ENCODE measurements at regions not wholly inside any gene's neighbourhood (a gene's known extent, or its start where the extent isn't known, plus 50 kb on each side); places are given as distances from the start of the nearest gene placed in this dataset.
"Not testable (repeated sequence)": the region's sequence is repeated elsewhere in the genome, so short reads cannot be mapped to it uniquely, and the experiment has no call there.

DNA sequence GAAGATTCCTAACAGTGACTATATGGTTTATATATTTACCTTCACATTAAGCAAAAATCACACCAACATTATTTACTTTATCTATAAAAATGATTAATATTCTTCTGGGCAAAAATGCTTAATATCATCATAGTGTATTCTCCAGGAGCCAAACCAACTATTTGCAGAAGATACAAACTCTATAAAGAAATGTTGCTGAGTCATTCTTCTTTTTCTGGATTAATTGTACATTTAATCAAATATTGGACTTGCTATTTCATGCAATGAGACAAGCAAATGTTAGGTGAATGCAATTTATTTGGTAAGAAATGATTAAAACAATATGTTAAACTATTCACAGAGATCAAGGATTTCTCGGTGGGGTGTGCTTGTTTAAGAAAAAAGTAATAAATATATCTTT, 1075.8 kb downstream of the PCDH9 start:
- Histone ChIP-seq H3K4ac (ENCODE audit: low read depth, low read length) (no peak overlapping the region), H3K27me3 (ENCODE audit: insufficient read depth, low read length, poor library complexity) (no peaks in the 10 kb centered on the region), H3K4me2 (ENCODE audit: low read length) (no peak overlapping the region), H3K18ac (ENCODE audit: low read length) (no peak overlapping the region), H4K5ac (ENCODE audit: low read length) (no peak overlapping the region), H3K79me1 (ENCODE audit: low read length) (no peaks in the 10 kb centered on the region), H2AK5ac (ENCODE audit: low read length) (no peak overlapping the region), H4K8ac (ENCODE audit: low read depth, low read length) (no peak overlapping the region), H2BK15ac (replicated peaks; ENCODE audit: low read depth) (no peak overlapping the region), H3K36me3 (ENCODE audit: control insufficient read depth, insufficient read depth, low read length) (no peaks in the 10 kb centered on the region), H3K56ac (ENCODE audit: low read length) (no peak overlapping the region), H3K4me1 (ENCODE audit: control insufficient read depth, low read depth, low read length) (no peaks in the 10 kb centered on the region), H2BK120ac (ENCODE audit: low read depth, low read length) (no peak overlapping the region), H3K79me2 (ENCODE audit: control insufficient read depth, insufficient read depth, low read length) (no peaks in the 10 kb centered on the region), H3K9ac (ENCODE audit: low read length) (no peak overlapping the region), H2BK5ac (ENCODE audit: low read length) (no peak overlapping the region), H3K4me3 (ENCODE audit: low read length) (no peak overlapping the region), H3K23ac (ENCODE audit: low read length) (no peak overlapping the region), H3K27ac (ENCODE audit: low read depth, low read length) (no peak overlapping the region)
- WGBS (ENCODE audit: extremely low coverage, insufficient coverage, low lambda C conversion rate) = no CpG with 5 or more reads among the region's 1 CpG
- DNase-seq = no peak

DNA sequence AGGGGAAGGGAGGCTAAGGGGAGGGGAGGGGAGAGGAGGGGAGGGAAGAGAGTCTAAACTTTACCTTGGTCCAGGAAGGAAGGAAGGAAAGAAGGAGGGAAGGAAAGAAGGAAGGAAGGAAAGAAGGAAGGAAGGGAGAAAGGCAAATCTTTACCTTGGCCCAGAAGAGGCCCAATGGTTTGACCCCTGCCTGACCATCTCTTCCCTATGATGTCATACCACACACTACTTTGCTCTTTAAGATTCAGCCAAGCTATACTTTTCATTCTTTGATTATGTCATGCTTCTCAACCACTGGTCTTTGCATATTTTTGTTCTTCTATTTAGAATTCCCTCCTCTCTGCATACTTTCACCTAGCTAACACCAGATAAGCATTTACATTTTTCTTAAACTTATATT, 1077.5 kb downstream of the PCDH9 start:
- Histone ChIP-seq H3K36me3 (ENCODE audit: control insufficient read depth, insufficient read depth, low read length) (no peaks in the 10 kb centered on the region), H4K8ac (ENCODE audit: low read depth, low read length) (no peak overlapping the region), H3K4me3 (ENCODE audit: low read length) (no peak overlapping the region), H3K27me3 (ENCODE audit: insufficient read depth, low read length, poor library complexity) (no peaks in the 10 kb centered on the region), H3K23ac (ENCODE audit: low read length) (no peak overlapping the region), H3K4me2 (ENCODE audit: low read length) (no peak overlapping the region), H3K79me1 (ENCODE audit: low read length) (no peaks in the 10 kb centered on the region), H2BK120ac (ENCODE audit: low read depth, low read length) (no peak overlapping the region), H3K9ac (ENCODE audit: low read length) (no peak overlapping the region), H2BK15ac (replicated peaks; ENCODE audit: low read depth) (no peak overlapping the region), H3K18ac (ENCODE audit: low read length) (no peak overlapping the region), H4K5ac (ENCODE audit: low read length) (no peak overlapping the region), H3K79me2 (ENCODE audit: control insufficient read depth, insufficient read depth, low read length) (no peaks in the 10 kb centered on the region), H3K56ac (ENCODE audit: low read length) (no peak overlapping the region), H3K4me1 (ENCODE audit: control insufficient read depth, low read depth, low read length) (no peaks in the 10 kb centered on the region), H3K4ac (ENCODE audit: low read depth, low read length) (no peak overlapping the region), H3K27ac (ENCODE audit: low read depth, low read length) (no peak overlapping the region), H2BK5ac (ENCODE audit: low read length) (no peak overlapping the region), H2AK5ac (ENCODE audit: low read length) (no peak overlapping the region)
- DNase-seq = no peak

DNA sequence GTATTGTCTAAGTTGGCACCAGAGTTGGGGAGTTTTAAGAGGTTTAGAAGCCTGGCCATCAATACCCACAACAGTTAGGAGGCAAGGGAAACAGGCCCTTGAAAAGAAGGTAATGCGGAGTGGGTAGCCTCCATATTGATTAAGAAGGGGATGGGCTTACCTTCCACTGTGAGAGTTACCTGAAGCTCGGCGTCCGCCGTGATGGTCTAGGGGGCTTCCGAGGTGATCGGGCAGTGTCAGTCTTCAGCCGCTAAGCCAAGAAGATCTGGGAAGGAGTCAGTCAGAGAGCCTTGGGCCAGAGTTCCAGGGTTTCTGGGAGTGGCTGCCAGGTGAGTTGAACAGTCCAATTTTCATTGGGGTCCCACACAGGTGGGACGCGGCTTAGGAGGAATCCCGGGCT, 1085.8 kb downstream of the PCDH9 start:
- H3K56ac ChIP-seq (ENCODE audit: low read length); H2BK5ac ChIP-seq (ENCODE audit: low read length); H4K8ac ChIP-seq (ENCODE audit: low read depth, low read length); H3K4me1 ChIP-seq (ENCODE audit: control insufficient read depth, low read depth, low read length); H2BK120ac ChIP-seq (ENCODE audit: low read depth, low read length); H2AK5ac ChIP-seq (ENCODE audit: low read length); H3K9ac ChIP-seq (ENCODE audit: low read length); H3K4ac ChIP-seq (ENCODE audit: low read depth, low read length); H3K27me3 ChIP-seq (ENCODE audit: insufficient read depth, low read length, poor library complexity); H3K79me2 ChIP-seq (ENCODE audit: control insufficient read depth, insufficient read depth, low read length); H2BK15ac ChIP-seq (replicated peaks; ENCODE audit: low read depth); H3K4me2 ChIP-seq (ENCODE audit: low read length); H3K18ac ChIP-seq (ENCODE audit: low read length); H3K4me3 ChIP-seq (ENCODE audit: low read length); H4K5ac ChIP-seq (ENCODE audit: low read length); H3K23ac ChIP-seq (ENCODE audit: low read length); H3K79me1 ChIP-seq (ENCODE audit: low read length); H3K36me3 ChIP-seq (ENCODE audit: control insufficient read depth, insufficient read depth, low read length); DNase-seq; H3K27ac ChIP-seq (ENCODE audit: low read depth, low read length): not testable (repeated sequence)
- WGBS (ENCODE audit: extremely low coverage, insufficient coverage, low lambda C conversion rate) = no CpG with 5 or more reads among the region's 11 CpGs

DNA sequence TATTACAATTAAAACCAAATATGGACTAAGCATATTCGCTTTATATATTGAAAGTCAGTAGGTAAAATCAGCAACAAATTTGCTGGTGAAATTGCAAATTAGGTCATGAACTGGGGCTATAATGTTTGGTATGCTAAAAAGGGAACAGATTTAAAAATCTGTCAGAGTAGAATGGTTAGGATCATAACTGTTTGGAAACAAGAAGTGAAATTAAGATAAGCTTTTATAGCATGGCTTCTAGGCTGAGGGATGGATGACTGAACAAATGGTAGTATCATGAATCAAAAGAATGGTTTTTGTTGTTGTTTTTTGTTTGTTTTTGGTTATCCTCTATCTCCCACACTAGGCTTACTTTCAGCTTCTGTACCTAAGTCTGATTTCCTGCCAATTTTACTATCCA, 1090.4 kb downstream of the PCDH9 start:
- no peak overlapping the region for H3K4ac ChIP-seq (ENCODE audit: low read depth, low read length)
- DNase-seq = no peak
- no peak overlapping the region for H3K56ac ChIP-seq (ENCODE audit: low read length)
- H3K9ac ChIP-seq (ENCODE audit: low read length) = no peak overlapping the region
- H4K8ac ChIP-seq (ENCODE audit: low read depth, low read length) = no peak overlapping the region
- no peaks in the 10 kb centered on the region for H3K79me2 ChIP-seq (ENCODE audit: control insufficient read depth, insufficient read depth, low read length)
- H2BK120ac ChIP-seq (ENCODE audit: low read depth, low read length) = no peak overlapping the region
- no peak overlapping the region for H3K4me3 ChIP-seq (ENCODE audit: low read length)
- H2BK5ac ChIP-seq (ENCODE audit: low read length) = no peak overlapping the region
- H2BK15ac ChIP-seq (replicated peaks; ENCODE audit: low read depth) = no peak overlapping the region
- no peak overlapping the region for H4K5ac ChIP-seq (ENCODE audit: low read length)
- H3K27ac ChIP-seq (ENCODE audit: low read depth, low read length) = no peak overlapping the region
- H3K36me3 ChIP-seq (ENCODE audit: control insufficient read depth, insufficient read depth, low read length) = no peaks in the 10 kb centered on the region
- no peak overlapping the region for H2AK5ac ChIP-seq (ENCODE audit: low read length)
- no peak overlapping the region for H3K18ac ChIP-seq (ENCODE audit: low read length)
- no peak overlapping the region for H3K23ac ChIP-seq (ENCODE audit: low read length)
- no peaks in the 10 kb centered on the region for H3K4me1 ChIP-seq (ENCODE audit: control insufficient read depth, low read depth, low read length)
- H3K4me2 ChIP-seq (ENCODE audit: low read length) = no peak overlapping the region
- no peaks in the 10 kb centered on the region for H3K27me3 ChIP-seq (ENCODE audit: insufficient read depth, low read length, poor library complexity)
- WGBS (ENCODE audit: extremely low coverage, insufficient coverage, low lambda C conversion rate) = no CpG with 5 or more reads among the region's 1 CpG
- no peaks in the 10 kb centered on the region for H3K79me1 ChIP-seq (ENCODE audit: low read length)

DNA sequence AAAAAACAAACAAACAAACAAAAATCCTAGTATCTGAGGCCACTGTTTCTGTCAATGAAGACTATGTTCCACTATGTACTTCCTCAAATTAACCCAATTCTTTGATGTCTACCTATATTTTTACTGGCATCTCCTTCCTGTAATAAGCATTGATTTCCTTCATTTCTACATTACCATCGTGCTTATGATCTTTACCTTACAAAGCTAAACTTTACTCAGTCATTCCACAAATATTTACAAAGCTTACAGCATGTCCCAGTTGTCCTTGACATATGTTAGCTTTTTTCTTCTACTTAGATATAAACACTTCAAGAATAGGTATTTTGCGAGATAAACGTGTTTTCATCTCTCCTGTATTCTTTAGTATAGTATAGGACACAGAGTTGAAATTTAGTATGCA, 1090.9 kb downstream of the PCDH9 start:
- DNase-seq = no peak
- Histone ChIP-seq H3K56ac (ENCODE audit: low read length) (no peak overlapping the region), H3K27ac (ENCODE audit: low read depth, low read length) (no peak overlapping the region), H3K79me2 (ENCODE audit: control insufficient read depth, insufficient read depth, low read length) (no peaks in the 10 kb centered on the region), H2BK120ac (ENCODE audit: low read depth, low read length) (no peak overlapping the region), H3K4me3 (ENCODE audit: low read length) (no peak overlapping the region), H3K23ac (ENCODE audit: low read length) (no peak overlapping the region), H2BK5ac (ENCODE audit: low read length) (no peak overlapping the region), H4K8ac (ENCODE audit: low read depth, low read length) (no peak overlapping the region), H3K18ac (ENCODE audit: low read length) (no peak overlapping the region), H3K4ac (ENCODE audit: low read depth, low read length) (no peak overlapping the region), H4K5ac (ENCODE audit: low read length) (no peak overlapping the region), H3K36me3 (ENCODE audit: control insufficient read depth, insufficient read depth, low read length) (no peaks in the 10 kb centered on the region), H2BK15ac (replicated peaks; ENCODE audit: low read depth) (no peak overlapping the region), H3K4me2 (ENCODE audit: low read length) (no peak overlapping the region), H2AK5ac (ENCODE audit: low read length) (no peak overlapping the region), H3K27me3 (ENCODE audit: insufficient read depth, low read length, poor library complexity) (no peaks in the 10 kb centered on the region), H3K9ac (ENCODE audit: low read length) (no peak overlapping the region), H3K79me1 (ENCODE audit: low read length) (no peaks in the 10 kb centered on the region), H3K4me1 (ENCODE audit: control insufficient read depth, low read depth, low read length) (no peaks in the 10 kb centered on the region)
- no CpG with 5 or more reads among the region's 3 CpGs for WGBS (ENCODE audit: extremely low coverage, insufficient coverage, low lambda C conversion rate)

DNA sequence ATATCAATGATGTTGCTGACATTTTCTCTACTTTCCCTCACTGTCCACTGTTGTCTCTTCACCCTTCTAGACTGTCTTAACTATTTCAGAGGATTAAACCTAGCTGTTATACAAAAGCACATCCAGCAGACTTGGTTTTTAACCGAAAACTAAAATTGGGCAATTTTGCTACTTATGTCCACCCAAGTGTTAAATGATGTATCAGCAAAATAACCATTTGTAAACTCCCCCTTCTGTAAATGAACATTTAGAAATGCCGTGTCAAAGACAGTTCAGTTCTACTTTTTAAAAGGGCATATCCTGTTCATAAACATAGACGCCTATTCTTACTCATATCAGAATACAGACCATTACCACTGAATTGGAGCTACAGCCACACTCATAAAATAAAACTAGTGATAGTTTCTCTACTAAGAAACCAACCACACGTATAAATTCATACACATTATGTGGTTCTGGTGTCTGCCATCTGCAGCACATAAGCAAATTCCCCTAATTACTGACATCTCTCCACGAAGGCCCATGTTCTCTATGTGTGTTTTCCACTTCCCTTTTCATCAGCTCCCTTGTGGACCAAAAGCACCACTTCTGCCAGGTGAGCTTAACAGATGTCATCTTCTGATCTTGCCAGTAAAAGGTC, 1091.8 kb downstream of the PCDH9 start:
- Histone ChIP-seq H3K9ac (ENCODE audit: low read length) (no peak overlapping the region), H4K5ac (ENCODE audit: low read length) (no peak overlapping the region), H2BK120ac (ENCODE audit: low read depth, low read length) (no peak overlapping the region), H3K4me2 (ENCODE audit: low read length) (no peak overlapping the region), H3K79me2 (ENCODE audit: control insufficient read depth, insufficient read depth, low read length) (no peaks in the 10 kb centered on the region), H3K27ac (ENCODE audit: low read depth, low read length) (no peak overlapping the region), H2AK5ac (ENCODE audit: low read length) (no peak overlapping the region), H3K36me3 (ENCODE audit: control insufficient read depth, insufficient read depth, low read length) (no peaks in the 10 kb centered on the region), H3K79me1 (ENCODE audit: low read length) (no peaks in the 10 kb centered on the region), H3K4ac (ENCODE audit: low read depth, low read length) (no peak overlapping the region), H3K27me3 (ENCODE audit: insufficient read depth, low read length, poor library complexity) (no peaks in the 10 kb centered on the region), H3K23ac (ENCODE audit: low read length) (no peak overlapping the region), H3K4me1 (ENCODE audit: control insufficient read depth, low read depth, low read length) (no peaks in the 10 kb centered on the region), H2BK5ac (ENCODE audit: low read length) (no peak overlapping the region), H2BK15ac (replicated peaks; ENCODE audit: low read depth) (no peak overlapping the region), H3K18ac (ENCODE audit: low read length) (no peak overlapping the region), H3K56ac (ENCODE audit: low read length) (no peak overlapping the region), H4K8ac (ENCODE audit: low read depth, low read length) (no peak overlapping the region), H3K4me3 (ENCODE audit: low read length) (no peak overlapping the region)
- WGBS (ENCODE audit: extremely low coverage, insufficient coverage, low lambda C conversion rate) = no CpG with 5 or more reads among the region's 5 CpGs
- DNase-seq = no peak
